C4-2B (cell line): ENCODE measurements at regions not wholly inside any gene's neighbourhood (a gene's known extent, or its start where the extent isn't known, plus 50 kb on each side); places are given as distances from the start of the nearest gene placed in this dataset.

ENCODE experiments used
- ZFX ChIP-seq: fragments of 450-650 bp; IDR thresholded peaks from 2 replicates; pipeline ENCODE4 v1.6.1; 2017
- TF ChIP-seq, protein P1 (sequence below): fragments of 450-650 bp; conservative IDR thresholded peaks from 2 replicates; pipeline ENCODE4 v1.5.1; 2017; ENCODE audit warnings: mild to moderate bottlenecking

GRCh38 chr7:19364950-19365349, 219.7 kb upstream of the FERD3L start:
- TF ChIP-seq, protein P1, sequence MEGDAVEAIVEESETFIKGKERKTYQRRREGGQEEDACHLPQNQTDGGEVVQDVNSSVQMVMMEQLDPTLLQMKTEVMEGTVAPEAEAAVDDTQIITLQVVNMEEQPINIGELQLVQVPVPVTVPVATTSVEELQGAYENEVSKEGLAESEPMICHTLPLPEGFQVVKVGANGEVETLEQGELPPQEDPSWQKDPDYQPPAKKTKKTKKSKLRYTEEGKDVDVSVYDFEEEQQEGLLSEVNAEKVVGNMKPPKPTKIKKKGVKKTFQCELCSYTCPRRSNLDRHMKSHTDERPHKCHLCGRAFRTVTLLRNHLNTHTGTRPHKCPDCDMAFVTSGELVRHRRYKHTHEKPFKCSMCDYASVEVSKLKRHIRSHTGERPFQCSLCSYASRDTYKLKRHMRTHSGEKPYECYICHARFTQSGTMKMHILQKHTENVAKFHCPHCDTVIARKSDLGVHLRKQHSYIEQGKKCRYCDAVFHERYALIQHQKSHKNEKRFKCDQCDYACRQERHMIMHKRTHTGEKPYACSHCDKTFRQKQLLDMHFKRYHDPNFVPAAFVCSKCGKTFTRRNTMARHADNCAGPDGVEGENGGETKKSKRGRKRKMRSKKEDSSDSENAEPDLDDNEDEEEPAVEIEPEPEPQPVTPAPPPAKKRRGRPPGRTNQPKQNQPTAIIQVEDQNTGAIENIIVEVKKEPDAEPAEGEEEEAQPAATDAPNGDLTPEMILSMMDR, result no peak
- no peak for TF ChIP-seq ZFX
